ENCODE measurements at regions not wholly inside any gene's neighbourhood (a gene's known extent, or its start where the extent isn't known, plus 50 kb on each side); places are given as distances from the start of the nearest gene placed in this dataset.

DNA sequence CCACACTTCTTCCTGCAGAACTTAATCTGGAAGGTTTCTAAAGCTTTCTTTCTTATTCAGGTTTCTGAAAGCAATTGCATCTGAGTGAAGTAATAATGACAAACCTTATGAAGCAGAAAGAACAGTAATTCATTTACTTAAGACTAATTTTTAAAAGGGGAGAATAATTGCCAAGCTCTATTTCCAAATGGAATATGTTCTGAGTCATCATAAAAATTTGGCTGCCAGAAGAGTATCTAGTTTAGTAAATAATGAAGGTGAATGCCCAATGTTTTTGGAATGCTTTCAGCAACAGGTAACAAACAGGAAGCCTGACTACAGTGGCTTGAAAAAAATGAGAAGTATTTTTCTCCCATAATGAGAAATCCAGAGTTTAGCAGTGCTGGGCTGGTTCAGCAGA, 227.3 kb upstream of the TET2 start:
- TF ChIP-seq MAX (IDR thresholded peaks at IDR 0.05) (no peak), NFIC (IDR thresholded peaks at IDR 0.05) (no peak), TCF12 (IDR thresholded peaks at IDR 0.05; ENCODE audit: low read depth) (no peak), FOXM1 (IDR thresholded peaks at IDR 0.05; ENCODE audit: borderline replicate concordance, low read depth) (no peak), TAF1 (IDR thresholded peaks at IDR 0.05; ENCODE audit: low read depth) (no peak), EP300 (IDR thresholded peaks at IDR 0.05; ENCODE audit: borderline replicate concordance) (no peak), YY1 (IDR thresholded peaks at IDR 0.05; ENCODE audit: low read depth) (no peak), ZBTB7A (IDR thresholded peaks at IDR 0.05; ENCODE audit: low read depth) (no peak), EGR1 (IDR thresholded peaks at IDR 0.05) (no peak), CEBPB (IDR thresholded peaks at IDR 0.05) (no peak), RAD21 (IDR thresholded peaks at IDR 0.05; ENCODE audit: low read depth) (no peak)
- TF ChIP-seq, protein P1, sequence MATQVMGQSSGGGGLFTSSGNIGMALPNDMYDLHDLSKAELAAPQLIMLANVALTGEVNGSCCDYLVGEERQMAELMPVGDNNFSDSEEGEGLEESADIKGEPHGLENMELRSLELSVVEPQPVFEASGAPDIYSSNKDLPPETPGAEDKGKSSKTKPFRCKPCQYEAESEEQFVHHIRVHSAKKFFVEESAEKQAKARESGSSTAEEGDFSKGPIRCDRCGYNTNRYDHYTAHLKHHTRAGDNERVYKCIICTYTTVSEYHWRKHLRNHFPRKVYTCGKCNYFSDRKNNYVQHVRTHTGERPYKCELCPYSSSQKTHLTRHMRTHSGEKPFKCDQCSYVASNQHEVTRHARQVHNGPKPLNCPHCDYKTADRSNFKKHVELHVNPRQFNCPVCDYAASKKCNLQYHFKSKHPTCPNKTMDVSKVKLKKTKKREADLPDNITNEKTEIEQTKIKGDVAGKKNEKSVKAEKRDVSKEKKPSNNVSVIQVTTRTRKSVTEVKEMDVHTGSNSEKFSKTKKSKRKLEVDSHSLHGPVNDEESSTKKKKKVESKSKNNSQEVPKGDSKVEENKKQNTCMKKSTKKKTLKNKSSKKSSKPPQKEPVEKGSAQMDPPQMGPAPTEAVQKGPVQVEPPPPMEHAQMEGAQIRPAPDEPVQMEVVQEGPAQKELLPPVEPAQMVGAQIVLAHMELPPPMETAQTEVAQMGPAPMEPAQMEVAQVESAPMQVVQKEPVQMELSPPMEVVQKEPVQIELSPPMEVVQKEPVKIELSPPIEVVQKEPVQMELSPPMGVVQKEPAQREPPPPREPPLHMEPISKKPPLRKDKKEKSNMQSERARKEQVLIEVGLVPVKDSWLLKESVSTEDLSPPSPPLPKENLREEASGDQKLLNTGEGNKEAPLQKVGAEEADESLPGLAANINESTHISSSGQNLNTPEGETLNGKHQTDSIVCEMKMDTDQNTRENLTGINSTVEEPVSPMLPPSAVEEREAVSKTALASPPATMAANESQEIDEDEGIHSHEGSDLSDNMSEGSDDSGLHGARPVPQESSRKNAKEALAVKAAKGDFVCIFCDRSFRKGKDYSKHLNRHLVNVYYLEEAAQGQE (IDR thresholded peaks at IDR 0.05; ENCODE audit: low read depth) = no peak
- TF ChIP-seq, protein P2, sequence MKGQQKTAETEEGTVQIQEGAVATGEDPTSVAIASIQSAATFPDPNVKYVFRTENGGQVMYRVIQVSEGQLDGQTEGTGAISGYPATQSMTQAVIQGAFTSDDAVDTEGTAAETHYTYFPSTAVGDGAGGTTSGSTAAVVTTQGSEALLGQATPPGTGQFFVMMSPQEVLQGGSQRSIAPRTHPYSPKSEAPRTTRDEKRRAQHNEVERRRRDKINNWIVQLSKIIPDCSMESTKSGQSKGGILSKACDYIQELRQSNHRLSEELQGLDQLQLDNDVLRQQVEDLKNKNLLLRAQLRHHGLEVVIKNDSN (IDR thresholded peaks at IDR 0.05) = no peak

All from Ishikawa (cell line).